Epidermal melanocyte (primary cell): ENCODE measurements at regions not wholly inside any gene's neighbourhood (a gene's known extent, or its start where the extent isn't known, plus 50 kb on each side); places are given as distances from the start of the nearest gene placed in this dataset.
"Not testable (repeated sequence)": the region's sequence is repeated elsewhere in the genome, so short reads cannot be mapped to it uniquely, and the experiment has no call there.

ENCODE experiments used
- DNase-seq: peaks from one replicate; pipeline ENCODE4 v3.0.0; 2011; ENCODE audit warnings: low spot score; ENCODE audit not compliant: insufficient read length

- DNase-seq, result no peak
Observed at GRCh38 chr19:28605501-28606268, 607.3 kb downstream of the UQCRFS1 start.

DNA sequence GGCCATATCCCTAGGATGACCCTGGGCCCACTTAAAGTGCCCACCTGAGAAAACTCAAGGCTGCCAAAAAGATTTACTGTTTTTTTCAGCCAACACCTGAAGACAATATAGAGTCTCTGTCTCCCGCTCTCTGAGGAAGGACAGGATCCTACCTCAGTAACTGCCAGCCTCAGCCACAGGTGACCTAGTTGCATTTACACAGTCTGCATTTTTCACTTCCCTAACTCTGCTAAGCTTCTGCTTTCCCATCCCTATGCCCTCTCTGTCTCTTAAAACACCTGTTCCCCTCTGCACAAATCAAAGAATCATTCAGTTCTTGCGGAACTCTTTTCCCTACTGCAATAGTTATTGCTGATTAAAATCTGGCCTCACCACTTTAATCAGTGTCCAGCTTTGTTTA is 609.5 kb downstream of the UQCRFS1 start:
- no peak for DNase-seq

DNA sequence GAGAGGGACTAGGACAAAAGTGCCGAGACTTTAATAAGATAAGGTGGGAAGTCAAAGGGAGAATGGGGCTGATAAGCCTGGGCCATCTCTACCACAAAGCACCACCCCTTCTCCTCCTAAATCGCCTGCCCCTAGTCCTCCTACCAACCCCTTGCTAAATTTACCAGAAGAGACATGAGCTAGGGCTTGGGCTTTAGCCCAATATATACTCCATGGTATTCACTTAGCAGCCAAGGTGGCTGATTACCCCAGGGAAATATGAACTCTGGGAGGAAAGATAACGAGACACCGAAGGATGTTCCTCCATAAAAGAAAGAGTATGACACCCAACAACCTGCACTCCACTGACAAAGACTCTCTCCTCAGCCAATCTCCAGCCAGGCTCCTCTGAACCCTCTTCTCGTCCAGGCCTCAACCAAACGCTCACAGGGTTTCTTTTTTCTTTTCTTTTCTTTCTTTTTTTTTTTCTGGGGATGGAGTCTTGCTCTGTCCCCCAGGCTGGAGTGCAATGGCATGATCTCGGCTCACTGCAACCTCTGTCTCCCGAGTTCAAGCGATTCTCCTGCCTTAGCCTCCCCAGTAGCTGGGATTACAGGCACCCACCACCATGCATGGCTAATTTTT is 610.2 kb downstream of the UQCRFS1 start:
- no peak for DNase-seq

- no peak for DNase-seq
Observed at GRCh38 chr19:28601723-28602440, 611.1 kb downstream of the UQCRFS1 start.

DNA sequence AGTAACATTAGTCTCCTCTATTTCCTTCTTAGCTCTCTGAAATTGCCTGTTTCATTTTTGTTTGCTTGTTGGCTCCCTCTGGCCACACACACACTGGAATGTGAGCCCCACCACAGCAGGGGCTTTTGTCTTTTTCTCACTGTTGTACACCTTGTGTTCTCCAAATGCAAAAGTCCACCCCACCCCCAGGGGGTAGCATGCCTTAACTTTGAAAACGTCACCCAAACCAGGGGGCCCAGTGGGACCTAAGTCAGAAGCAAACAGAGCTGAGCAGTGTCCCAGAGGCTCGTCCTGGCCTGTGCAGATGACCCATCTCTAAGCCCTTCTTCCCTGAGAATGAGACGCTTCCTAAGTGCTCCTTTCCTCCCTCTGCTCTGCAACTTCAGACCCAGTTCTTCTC is 614.1 kb downstream of the UQCRFS1 start:
- no peak for DNase-seq

GRCh38 chr19:28596561-28597071 is 616.3 kb downstream of the UQCRFS1 start:
- DNase-seq, result no peak

DNA sequence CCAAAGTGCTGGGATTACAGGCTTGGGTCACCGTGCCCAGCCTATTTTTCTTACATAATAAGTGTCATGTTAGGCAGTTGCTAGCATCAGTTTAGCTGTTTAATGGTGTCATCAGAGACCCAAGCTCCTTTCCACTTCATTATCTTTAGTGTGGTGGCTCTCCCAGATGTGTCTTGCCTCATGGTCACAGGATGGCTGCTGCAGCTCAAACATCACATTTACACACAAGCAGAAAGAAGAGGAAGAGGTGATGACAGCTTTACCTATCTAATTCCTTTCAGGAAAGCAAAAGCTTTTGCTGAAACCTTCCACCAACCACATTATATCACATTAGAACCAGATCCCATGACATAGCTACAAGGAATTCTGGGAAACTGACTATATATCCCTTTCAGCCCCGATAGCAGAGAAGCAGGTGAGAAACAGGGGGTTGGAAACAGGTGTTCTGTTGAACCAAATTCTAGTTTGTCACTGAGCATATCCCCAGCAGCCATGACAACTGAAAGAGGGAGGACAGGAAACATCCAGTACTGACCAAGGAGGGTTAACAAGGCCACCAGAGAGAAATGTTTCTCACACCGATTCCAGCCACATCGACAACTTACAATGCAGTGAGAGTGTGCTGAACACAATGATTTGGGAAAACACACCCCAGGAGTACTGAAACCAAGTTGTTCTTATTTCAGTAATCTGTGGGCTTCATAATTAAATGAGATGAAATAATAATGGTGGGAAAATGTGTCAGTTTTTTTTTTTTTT is 617.0 kb downstream of the UQCRFS1 start:
- no peak for DNase-seq

GRCh38 chr19:28594737-28595136 is 618.2 kb downstream of the UQCRFS1 start:
- no peak for DNase-seq

- DNase-seq, result not testable (repeated sequence)
Observed at GRCh38 chr19:28589991-28590411, 623.0 kb downstream of the UQCRFS1 start.

DNA sequence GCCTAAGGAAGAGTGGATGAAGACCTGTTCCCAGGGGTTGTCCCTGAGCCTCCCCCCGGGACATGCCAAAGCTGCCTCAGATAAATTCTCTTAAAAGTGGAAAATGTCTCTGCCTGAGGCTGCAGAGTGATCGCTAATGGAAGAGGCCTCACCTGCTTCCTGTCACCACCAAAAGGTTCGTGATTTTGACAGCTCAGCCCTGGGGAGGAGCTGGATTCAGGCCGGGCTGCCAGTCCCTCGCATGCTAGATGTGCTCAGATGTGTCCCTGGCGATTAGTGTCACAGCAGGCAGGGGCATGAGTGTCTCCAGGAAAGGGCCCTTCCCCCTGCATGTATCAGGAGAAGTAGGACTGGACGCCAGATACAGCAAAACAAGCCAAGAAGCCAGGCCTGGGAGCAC is 626.5 kb downstream of the UQCRFS1 start:
- DNase-seq, result no peak

GRCh38 chr19:28585796-28586195 is 627.2 kb downstream of the UQCRFS1 start:
- DNase-seq, result no peak

- DNase-seq, result no peak
Observed at GRCh38 chr19:28583713-28584112, 629.2 kb downstream of the UQCRFS1 start.

DNA sequence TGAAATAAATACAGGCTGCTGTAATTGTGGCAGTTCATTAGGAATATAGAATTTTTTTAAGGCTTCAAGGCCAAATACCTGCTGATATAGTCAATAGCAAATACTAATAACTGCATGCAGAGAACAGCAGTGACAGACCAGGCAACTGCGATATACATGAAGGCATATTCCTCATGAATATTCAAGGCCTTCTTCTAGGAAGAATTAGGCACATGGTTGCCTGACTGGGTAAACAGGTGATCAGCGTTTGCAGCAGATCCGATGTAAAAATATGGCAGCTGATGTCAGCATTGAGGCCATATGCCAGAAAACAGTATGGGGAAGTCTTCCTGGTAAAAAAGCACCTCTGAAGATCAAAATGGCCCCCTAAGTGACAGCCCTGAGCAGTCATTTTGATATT is 629.7 kb downstream of the UQCRFS1 start:
- DNase-seq, result no peak

- peak; percentile 69 for DNase-seq
Observed at GRCh38 chr19:28582796-28583195, 630.2 kb downstream of the UQCRFS1 start.

- DNase-seq, result no peak
Observed at GRCh38 chr19:28582344-28582743, 630.6 kb downstream of the UQCRFS1 start.

DNA sequence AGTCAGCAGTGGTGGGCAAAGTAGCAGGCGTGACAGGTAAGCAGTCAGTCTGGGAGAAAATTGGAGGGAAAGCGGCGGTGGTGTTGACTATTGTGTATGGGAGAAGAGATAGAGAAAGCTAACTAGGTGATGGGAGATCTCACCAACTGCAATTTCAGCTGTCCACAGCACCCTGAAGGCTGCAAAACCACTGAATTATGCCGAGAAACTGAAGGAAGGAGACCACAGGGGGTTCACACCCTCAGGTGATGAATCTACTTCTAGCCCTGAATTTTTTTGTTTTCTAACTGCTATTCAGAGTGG is 631.5 kb downstream of the UQCRFS1 start:
- DNase-seq, result no peak

- no peak for DNase-seq
Observed at GRCh38 chr19:28578786-28579505, 634.0 kb downstream of the UQCRFS1 start.

DNA sequence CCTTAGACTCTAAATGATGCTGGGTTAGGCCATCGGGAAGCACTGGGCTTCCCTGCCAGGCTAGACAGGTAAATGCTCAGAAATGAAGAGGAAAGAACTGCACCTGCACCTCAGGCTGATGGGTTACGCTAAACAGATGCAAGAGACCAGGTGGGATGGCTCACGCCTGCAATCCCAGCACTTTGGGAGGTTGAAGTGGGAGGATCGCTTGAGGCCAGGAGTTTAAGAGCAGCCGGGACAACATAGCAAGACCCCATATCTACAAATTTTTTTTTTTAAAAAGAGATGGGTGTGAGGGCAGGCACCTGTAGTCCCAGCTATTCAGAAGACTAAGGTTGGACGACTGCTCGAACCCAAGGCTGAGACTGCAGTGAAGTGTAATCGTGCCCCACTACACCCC is 634.7 kb downstream of the UQCRFS1 start:
- DNase-seq, result no peak

DNA sequence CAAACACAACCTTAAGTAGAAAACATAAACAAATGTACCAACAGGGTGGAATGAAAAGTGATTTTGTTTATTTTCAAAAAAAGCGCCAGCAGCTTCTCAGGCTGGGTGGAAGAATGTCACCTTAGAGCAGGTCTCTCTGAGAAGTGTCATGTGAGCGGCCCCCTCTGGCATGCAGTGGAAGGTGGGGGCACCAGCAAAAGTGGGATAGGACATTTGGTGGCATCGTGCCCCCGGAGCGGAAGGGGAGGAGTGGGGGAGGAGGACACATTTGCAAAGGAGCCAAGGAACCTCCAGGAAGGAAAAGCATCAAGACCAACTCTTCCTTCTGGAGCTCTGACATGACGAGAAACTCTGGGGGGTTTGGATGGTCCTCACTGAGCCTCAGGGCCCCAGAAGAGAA is 635.3 kb downstream of the UQCRFS1 start:
- DNase-seq, result no peak

- DNase-seq, result no peak
Observed at GRCh38 chr19:28577233-28577632, 635.7 kb downstream of the UQCRFS1 start.

DNA sequence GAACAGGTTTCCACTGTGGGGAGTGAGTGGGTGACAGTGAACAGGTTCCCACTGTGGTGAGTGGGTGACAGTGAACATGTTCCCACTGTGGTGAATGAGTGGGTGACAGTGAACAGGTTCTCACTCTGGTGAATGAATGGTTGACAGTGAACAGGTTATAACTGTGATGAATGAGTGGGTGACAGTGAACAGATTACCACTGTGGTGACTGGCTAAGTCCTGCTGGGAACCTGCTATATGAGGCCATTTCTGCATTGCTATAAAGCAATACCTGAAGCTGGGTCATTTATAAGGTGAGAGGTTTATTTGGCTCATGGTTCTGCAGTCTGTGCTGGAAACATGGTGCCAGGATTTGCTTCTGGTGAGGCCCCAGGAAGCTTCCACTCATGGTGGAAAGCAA is 637.1 kb downstream of the UQCRFS1 start:
- DNase-seq, result no peak
